HEK293 (cell line): ENCODE measurements at regions not wholly inside any gene's neighbourhood (a gene's known extent, or its start where the extent isn't known, plus 50 kb on each side); places are given as distances from the start of the nearest gene placed in this dataset.

Experiments
- BCL6B ChIP-seq: fragments of 450-650 bp; formaldehyde crosslinking; IDR thresholded peaks from 2 replicates; pipeline ENCODE4 v1.5.1; 2017; ENCODE audit warnings: missing biosample characterization, missing genetic modification characterization
- FEZF1 ChIP-seq: fragments of 450-650 bp; formaldehyde crosslinking; IDR thresholded peaks from 2 replicates; pipeline ENCODE4 v1.5.1; 2016; ENCODE audit warnings: missing biosample characterization, missing genetic modification characterization
- GFI1B ChIP-seq: fragments of 450-650 bp; formaldehyde crosslinking; IDR thresholded peaks from 2 replicates; pipeline ENCODE4 v1.5.1; 2016; ENCODE audit warnings: missing biosample characterization, missing genetic modification characterization
- GLIS2 ChIP-seq: fragments of 450-650 bp; formaldehyde crosslinking; IDR thresholded peaks from 2 replicates; pipeline ENCODE4 v1.5.1; 2016; ENCODE audit warnings: missing biosample characterization, missing genetic modification characterization
- HOXA7 ChIP-seq: sonication (generic); formaldehyde crosslinking; IDR thresholded peaks from 2 replicates; pipeline ENCODE4 v1.8.1; 2022; ENCODE audit warnings: missing genetic modification reagents, borderline replicate concordance
- IKZF3 ChIP-seq: fragments of 450-650 bp; IDR thresholded peaks from 2 replicates; pipeline ENCODE4 v1.5.0; 2018; ENCODE audit warnings: missing biosample characterization, mild to moderate bottlenecking, missing genetic modification characterization, moderate library complexity
- KLF1 ChIP-seq: fragments of 450-650 bp; formaldehyde crosslinking; IDR thresholded peaks from 2 replicates; pipeline ENCODE4 v1.5.1; 2016; ENCODE audit warnings: missing biosample characterization, missing genetic modification characterization
- KLF16 ChIP-seq: fragments of 450-650 bp; formaldehyde crosslinking; IDR thresholded peaks from 2 replicates; pipeline ENCODE4 v1.5.1; 2017; ENCODE audit warnings: missing biosample characterization, missing genetic modification characterization
- OVOL3 ChIP-seq: fragments of 450-650 bp; formaldehyde crosslinking; IDR thresholded peaks from 2 replicates; pipeline ENCODE4 v1.5.1; 2016; ENCODE audit warnings: missing biosample characterization, missing genetic modification characterization
- RBAK ChIP-seq: fragments of 450-650 bp; formaldehyde crosslinking; IDR thresholded peaks from 2 replicates; pipeline ENCODE4 v1.5.1; 2016; ENCODE audit warnings: missing biosample characterization, missing genetic modification characterization
- SCRT1 ChIP-seq: fragments of 450-650 bp; formaldehyde crosslinking; IDR thresholded peaks from 2 replicates; pipeline ENCODE4 v1.5.1; 2016; ENCODE audit warnings: missing biosample characterization, missing genetic modification characterization, borderline replicate concordance
- TCF7L2 ChIP-seq: IDR thresholded peaks from 2 replicates; pipeline ENCODE4 v1.6.1; 2011; ENCODE audit warnings: low read depth, mild to moderate bottlenecking, inconsistent platforms, low read length, moderate library complexity, borderline replicate concordance
- YY1 ChIP-seq: fragments of 450-650 bp; formaldehyde crosslinking; IDR thresholded peaks from 2 replicates; pipeline ENCODE4 v1.5.1; 2018; ENCODE audit warnings: missing biosample characterization, missing genetic modification characterization
- ZNF132 ChIP-seq: fragments of 450-650 bp; formaldehyde crosslinking; IDR thresholded peaks from 2 replicates; pipeline ENCODE4 v1.5.1; 2017; ENCODE audit warnings: missing biosample characterization, missing genetic modification characterization, borderline replicate concordance
- ZNF157 ChIP-seq: fragments of 450-650 bp; formaldehyde crosslinking; IDR thresholded peaks from 2 replicates; pipeline ENCODE4 v1.5.1; 2016; ENCODE audit warnings: missing biosample characterization, missing genetic modification characterization
- ZNF175 ChIP-seq: fragments of 450-650 bp; formaldehyde crosslinking; IDR thresholded peaks from 2 replicates; pipeline ENCODE4 v1.5.1; 2016; ENCODE audit warnings: missing biosample characterization, missing genetic modification characterization
- ZNF19 ChIP-seq: fragments of 450-650 bp; formaldehyde crosslinking; IDR thresholded peaks from 2 replicates; pipeline ENCODE4; 2016; ENCODE audit warnings: missing biosample characterization, missing genetic modification characterization, low read depth
- ZNF214 ChIP-seq: fragments of 450-650 bp; formaldehyde crosslinking; IDR thresholded peaks from 2 replicates; pipeline ENCODE4 v1.5.1; 2017; ENCODE audit warnings: missing biosample characterization, mild to moderate bottlenecking, missing genetic modification characterization, borderline replicate concordance
- ZNF23 ChIP-seq: fragments of 450-650 bp; formaldehyde crosslinking; IDR thresholded peaks from 2 replicates; pipeline ENCODE4 v1.5.1; 2016; ENCODE audit warnings: missing biosample characterization, missing genetic modification characterization, borderline replicate concordance
- ZNF266 ChIP-seq: fragments of 450-650 bp; formaldehyde crosslinking; IDR thresholded peaks from 2 replicates; pipeline ENCODE4 v1.5.1; 2016; ENCODE audit warnings: missing biosample characterization, missing genetic modification characterization, low read depth
- ZNF529 ChIP-seq: fragments of 450-650 bp; formaldehyde crosslinking; IDR thresholded peaks from 2 replicates; pipeline ENCODE4 v1.5.1; 2017; ENCODE audit warnings: missing genetic modification characterization, missing biosample characterization; ENCODE audit not compliant: insufficient replicate concordance
- ZNF544 ChIP-seq: fragments of 450-650 bp; formaldehyde crosslinking; IDR thresholded peaks from 2 replicates; pipeline ENCODE4 v1.5.0; 2017; ENCODE audit warnings: missing biosample characterization, missing genetic modification characterization
- ZNF558 ChIP-seq: fragments of 450-650 bp; formaldehyde crosslinking; IDR thresholded peaks from 2 replicates; pipeline ENCODE4 v1.5.1; 2016; ENCODE audit warnings: missing biosample characterization, missing genetic modification characterization
- ZNF560 ChIP-seq: fragments of 450-650 bp; formaldehyde crosslinking; IDR thresholded peaks from 2 replicates; pipeline ENCODE4 v1.5.1; 2017; ENCODE audit warnings: missing biosample characterization, missing genetic modification characterization, borderline replicate concordance
- ZNF561 ChIP-seq: fragments of 450-650 bp; IDR thresholded peaks from 2 replicates; pipeline ENCODE4 v1.5.1; 2018; ENCODE audit warnings: missing biosample characterization, missing genetic modification characterization, borderline replicate concordance
- ZNF580 ChIP-seq: fragments of 450-650 bp; formaldehyde crosslinking; IDR thresholded peaks from 2 replicates; pipeline ENCODE4 v1.5.1; 2016; ENCODE audit warnings: missing biosample characterization, missing genetic modification characterization
- ZNF596 ChIP-seq: fragments of 450-650 bp; IDR thresholded peaks from 2 replicates; pipeline ENCODE4 v1.5.0; 2018; ENCODE audit warnings: missing biosample characterization, mild to moderate bottlenecking, missing genetic modification characterization, moderate library complexity
- ZNF600 ChIP-seq: fragments of 450-650 bp; formaldehyde crosslinking; IDR thresholded peaks from 2 replicates; pipeline ENCODE4 v1.5.1; 2016; ENCODE audit warnings: missing biosample characterization, missing genetic modification characterization
- ZNF629 ChIP-seq: fragments of 450-650 bp; formaldehyde crosslinking; IDR thresholded peaks from 2 replicates; pipeline ENCODE4 v1.5.1; 2017; ENCODE audit warnings: missing biosample characterization, missing genetic modification characterization
- ZNF658 ChIP-seq: fragments of 450-650 bp; formaldehyde crosslinking; IDR thresholded peaks from 2 replicates; pipeline ENCODE4; 2016; ENCODE audit warnings: missing biosample characterization, missing genetic modification characterization
- ZNF660 ChIP-seq: fragments of 450-650 bp; IDR thresholded peaks from 2 replicates; pipeline ENCODE4 v1.5.1; 2018; ENCODE audit warnings: missing biosample characterization, mild to moderate bottlenecking, missing genetic modification characterization
- ZNF670 ChIP-seq: fragments of 450-650 bp; formaldehyde crosslinking; IDR thresholded peaks from 2 replicates; pipeline ENCODE4 v1.5.1; 2016; ENCODE audit warnings: missing biosample characterization, missing genetic modification characterization, low read depth
- ZNF707 ChIP-seq: fragments of 450-650 bp; formaldehyde crosslinking; IDR thresholded peaks from 2 replicates; pipeline ENCODE4 v1.5.1; 2016; ENCODE audit warnings: missing biosample characterization, missing genetic modification characterization
- ZNF776 ChIP-seq: fragments of 450-650 bp; formaldehyde crosslinking; IDR thresholded peaks from 2 replicates; pipeline ENCODE4 v1.5.0; 2017; ENCODE audit warnings: missing biosample characterization, missing genetic modification characterization, borderline replicate concordance
- ZNF792 ChIP-seq: fragments of 450-650 bp; formaldehyde crosslinking; IDR thresholded peaks from 2 replicates; pipeline ENCODE4 v1.5.1; 2016; ENCODE audit warnings: missing biosample characterization, missing genetic modification characterization
- ZNF830 ChIP-seq: fragments of 450-650 bp; IDR thresholded peaks from 2 replicates; pipeline ENCODE4 v1.5.0; 2018; ENCODE audit warnings: missing biosample characterization, missing genetic modification characterization, low read depth, mild to moderate bottlenecking, moderate library complexity
- ZNF837 ChIP-seq: fragments of 450-650 bp; formaldehyde crosslinking; IDR thresholded peaks from 2 replicates; pipeline ENCODE4 v1.5.1; 2016; ENCODE audit warnings: missing biosample characterization, missing genetic modification characterization
- ZSCAN23 ChIP-seq: fragments of 450-650 bp; formaldehyde crosslinking; IDR thresholded peaks from 2 replicates; pipeline ENCODE4 v1.5.1; 2016; ENCODE audit warnings: missing biosample characterization, missing genetic modification characterization
- ZSCAN30 ChIP-seq: fragments of 450-650 bp; IDR thresholded peaks from 2 replicates; pipeline ENCODE4 v1.5.1; 2018; ENCODE audit warnings: missing biosample characterization, mild to moderate bottlenecking, missing genetic modification characterization, moderate library complexity
- TF ChIP-seq, protein P1 (sequence below): fragments of 450-650 bp; formaldehyde crosslinking; IDR thresholded peaks from 2 replicates; pipeline ENCODE4 v1.5.1; 2016; ENCODE audit warnings: missing biosample characterization, missing genetic modification characterization

- TF ChIP-seq GLIS2 (tag by site-specific recombination) = no peak
- no peak for TF ChIP-seq ZNF670 (tag by site-specific recombination)
- peak; percentile 76 for TF ChIP-seq FEZF1 (tag by site-specific recombination)
- no peak for TF ChIP-seq ZNF658
- TF ChIP-seq ZNF266 (tag by site-specific recombination) = no peak
- no peak for TF ChIP-seq GFI1B
- TF ChIP-seq HOXA7 (CRISPR knock-in tag) = no peak
- TF ChIP-seq ZNF660 = no peak
- TF ChIP-seq ZNF19 = no peak; the same call in 1 of the 2 replicates
- TF ChIP-seq KLF1 (tag by site-specific recombination) = no peak
- no peak for TF ChIP-seq ZNF792 (tag by site-specific recombination)
- TF ChIP-seq ZNF707 (tag by site-specific recombination) = no peak
- TF ChIP-seq ZSCAN30 (tag by site-specific recombination) = no peak
- TF ChIP-seq TCF7L2 = peak; percentile 65; the same call in 1 of the 2 replicates
- no peak for TF ChIP-seq ZSCAN23
- TF ChIP-seq SCRT1 (tag by site-specific recombination) = no peak
- no peak for TF ChIP-seq ZNF544 (tag by site-specific recombination)
- no peak for TF ChIP-seq ZNF560
- TF ChIP-seq ZNF830 (tag by site-specific recombination) = no peak
- TF ChIP-seq BCL6B (tag by site-specific recombination) = peak; percentile 61; the same call in 1 of the 2 replicates
- no peak for TF ChIP-seq OVOL3
- TF ChIP-seq ZNF157 (tag by site-specific recombination) = no peak
- no peak for TF ChIP-seq ZNF558 (tag by site-specific recombination)
- TF ChIP-seq ZNF580 (tag by site-specific recombination) = peak; percentile 49; the same call in 1 of the 2 replicates
- TF ChIP-seq KLF16 = no peak
- no peak for TF ChIP-seq RBAK (tag by site-specific recombination)
- 0 out of 2 replicates have a peak, but pooled peaks have one; percentile 75 for TF ChIP-seq ZNF561 (tag by site-specific recombination)
- no peak for TF ChIP-seq ZNF600 (tag by site-specific recombination)
- no peak for TF ChIP-seq ZNF776 (tag by site-specific recombination)
- TF ChIP-seq ZNF529 (tag by site-specific recombination) = no peak
- no peak for TF ChIP-seq ZNF837 (tag by site-specific recombination)
- TF ChIP-seq ZNF23 (tag by site-specific recombination) = no peak
- TF ChIP-seq IKZF3 (tag by site-specific recombination) = peak; percentile 76; the same call in 1 of the 2 replicates
- no peak for TF ChIP-seq ZNF132 (tag by site-specific recombination)
- TF ChIP-seq ZNF175 (tag by site-specific recombination) = no peak
- 0 out of 2 replicates have a peak, but pooled peaks have one; percentile 12 for TF ChIP-seq ZNF629 (tag by site-specific recombination)
- TF ChIP-seq, protein P1, sequence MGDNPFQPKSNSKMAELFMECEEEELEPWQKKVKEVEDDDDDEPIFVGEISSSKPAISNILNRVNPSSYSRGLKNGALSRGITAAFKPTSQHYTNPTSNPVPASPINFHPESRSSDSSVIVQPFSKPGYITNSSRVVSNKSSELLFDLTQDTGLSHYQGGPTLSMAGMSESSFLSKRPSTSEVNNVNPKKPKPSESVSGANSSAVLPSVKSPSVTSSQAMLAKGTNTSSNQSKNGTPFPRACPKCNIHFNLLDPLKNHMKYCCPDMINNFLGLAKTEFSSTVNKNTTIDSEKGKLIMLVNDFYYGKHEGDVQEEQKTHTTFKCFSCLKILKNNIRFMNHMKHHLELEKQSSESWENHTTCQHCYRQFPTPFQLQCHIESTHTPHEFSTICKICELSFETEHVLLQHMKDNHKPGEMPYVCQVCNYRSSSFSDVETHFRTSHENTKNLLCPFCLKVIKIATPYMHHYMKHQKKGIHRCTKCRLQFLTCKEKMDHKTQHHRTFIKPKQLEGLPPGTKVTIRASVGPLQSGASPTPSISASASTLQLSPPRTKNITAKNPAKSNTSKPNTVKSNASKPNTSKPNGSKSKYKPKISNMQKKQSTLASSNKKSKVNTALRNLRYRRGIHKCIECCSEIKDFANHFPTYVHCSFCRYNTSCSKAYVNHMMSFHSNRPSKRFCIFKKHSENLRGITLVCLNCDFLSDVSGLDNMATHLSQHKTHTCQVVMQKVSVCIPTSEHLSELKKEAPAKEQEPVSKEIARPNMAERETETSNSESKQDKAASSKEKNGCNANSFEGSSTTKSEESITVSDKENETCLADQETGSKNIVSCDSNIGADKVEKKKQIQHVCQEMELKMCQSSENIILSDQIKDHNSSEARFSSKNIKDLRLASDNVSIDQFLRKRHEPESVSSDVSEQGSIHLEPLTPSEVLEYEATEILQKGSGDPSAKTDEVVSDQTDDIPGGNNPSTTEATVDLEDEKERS (tag by site-specific recombination) = no peak
- no peak for TF ChIP-seq ZNF214
- TF ChIP-seq ZNF596 (tag by site-specific recombination) = no peak
- TF ChIP-seq YY1 (tag by site-specific recombination) = peak; percentile 46; the same call in 1 of the 2 replicates
Observed at GRCh38 chr5:125004009-125004408, 257.6 kb upstream of the ZNF608 start (continued).
